ENCODE measurements at regions not wholly inside any gene's neighbourhood (a gene's known extent, or its start where the extent isn't known, plus 50 kb on each side); places are given as distances from the start of the nearest gene placed in this dataset.
A peak's percentile ranks its signal among the peaks of the same experiment; 100 is the strongest.

DNA sequence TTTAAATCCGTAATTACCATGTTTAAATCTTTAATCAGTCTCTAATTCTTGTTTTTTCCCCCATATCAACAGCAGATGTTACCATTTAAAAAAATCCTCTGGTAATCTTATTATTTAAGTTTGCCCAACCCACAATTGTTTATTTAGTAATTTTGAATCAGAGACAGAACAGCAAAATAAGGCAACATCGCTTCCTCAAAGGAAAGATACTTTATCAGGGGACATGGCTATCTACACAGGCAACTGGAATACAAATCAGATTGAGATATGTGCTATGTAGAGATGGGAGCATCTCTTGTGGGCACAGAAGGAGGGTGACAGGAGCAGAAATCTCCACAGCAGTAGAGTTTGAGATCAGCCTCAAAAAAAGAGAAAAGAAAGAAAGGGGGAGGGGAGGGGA, 674.4 kb downstream of the SEMA5A start:
- no peaks in the 10 kb centered on the region for H3K9me3 ChIP-seq
- peak in 2 of 4 donors; percentile 10 to 22 for DNase-seq
- H3K4me1 ChIP-seq: no peaks in the 10 kb centered on the region
- intact Hi-C loops (cut with DNase I): no loop called here
- no peaks in the 10 kb centered on the region for H3K27me3 ChIP-seq
- no peaks in the 10 kb centered on the region for H3K36me3 ChIP-seq
- no peak overlapping the region for H3K27ac ChIP-seq
- ATAC-seq: no peak
- no peak overlapping the region for H3K4me3 ChIP-seq
- TF ChIP-seq, protein P1, sequence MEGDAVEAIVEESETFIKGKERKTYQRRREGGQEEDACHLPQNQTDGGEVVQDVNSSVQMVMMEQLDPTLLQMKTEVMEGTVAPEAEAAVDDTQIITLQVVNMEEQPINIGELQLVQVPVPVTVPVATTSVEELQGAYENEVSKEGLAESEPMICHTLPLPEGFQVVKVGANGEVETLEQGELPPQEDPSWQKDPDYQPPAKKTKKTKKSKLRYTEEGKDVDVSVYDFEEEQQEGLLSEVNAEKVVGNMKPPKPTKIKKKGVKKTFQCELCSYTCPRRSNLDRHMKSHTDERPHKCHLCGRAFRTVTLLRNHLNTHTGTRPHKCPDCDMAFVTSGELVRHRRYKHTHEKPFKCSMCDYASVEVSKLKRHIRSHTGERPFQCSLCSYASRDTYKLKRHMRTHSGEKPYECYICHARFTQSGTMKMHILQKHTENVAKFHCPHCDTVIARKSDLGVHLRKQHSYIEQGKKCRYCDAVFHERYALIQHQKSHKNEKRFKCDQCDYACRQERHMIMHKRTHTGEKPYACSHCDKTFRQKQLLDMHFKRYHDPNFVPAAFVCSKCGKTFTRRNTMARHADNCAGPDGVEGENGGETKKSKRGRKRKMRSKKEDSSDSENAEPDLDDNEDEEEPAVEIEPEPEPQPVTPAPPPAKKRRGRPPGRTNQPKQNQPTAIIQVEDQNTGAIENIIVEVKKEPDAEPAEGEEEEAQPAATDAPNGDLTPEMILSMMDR (IDR thresholded peaks at IDR 0.05): no peak

DNA sequence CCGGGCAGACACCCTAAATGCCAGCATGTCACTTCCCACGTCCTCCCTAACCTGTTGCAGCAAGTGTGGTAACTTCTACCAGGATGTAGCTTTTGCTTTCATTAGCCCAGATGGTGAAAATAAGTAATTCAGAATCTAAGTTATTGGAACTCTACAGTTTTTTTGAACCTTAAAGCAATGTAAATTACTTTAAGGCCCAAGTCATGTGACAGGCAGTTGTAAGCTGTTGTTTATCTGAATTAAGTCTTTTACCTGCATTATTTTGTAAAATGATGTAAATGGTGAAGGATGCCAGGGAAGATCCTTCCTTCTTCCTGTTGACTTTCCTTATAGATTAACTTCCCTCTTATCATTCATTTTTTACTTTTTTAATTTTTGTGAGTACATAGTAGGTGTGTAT, 670.2 kb downstream of the SEMA5A start:
- no peaks in the 10 kb centered on the region for H3K27me3 ChIP-seq
- H3K36me3 ChIP-seq: no peaks in the 10 kb centered on the region
- TF ChIP-seq, protein P1 (IDR thresholded peaks at IDR 0.05): no peak
- H3K27ac ChIP-seq: no peak overlapping the region
- no peak for DNase-seq
- intact Hi-C loops (cut with DNase I): no loop called here
- H3K9me3 ChIP-seq: no peaks in the 10 kb centered on the region
- no peak overlapping the region for H3K4me3 ChIP-seq
- H3K4me1 ChIP-seq: no peaks in the 10 kb centered on the region
- no peak for ATAC-seq

DNA sequence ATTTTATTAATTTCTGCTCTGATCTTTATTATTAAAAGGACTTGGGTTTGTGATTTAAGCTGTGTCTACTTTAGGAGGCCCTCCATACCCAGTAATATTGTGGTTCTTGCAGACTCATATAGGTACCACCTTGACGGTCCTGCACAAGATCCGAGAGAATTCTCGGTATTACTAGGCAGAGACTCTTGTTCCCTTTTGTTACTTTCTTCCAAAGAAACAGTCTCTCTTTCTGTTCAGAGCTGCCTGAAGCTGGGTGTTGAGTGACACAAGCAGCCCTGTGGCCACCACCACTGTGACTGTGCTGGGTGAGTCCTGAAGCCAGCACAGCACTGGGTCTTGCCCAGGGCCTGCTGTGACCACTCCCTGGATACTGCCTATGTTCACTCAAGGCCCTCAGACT, 666.6 kb downstream of the SEMA5A start:
- Histone ChIP-seq H3K4me1 (no peaks in the 10 kb centered on the region), H3K27me3 (no peaks in the 10 kb centered on the region), H3K9me3 (no peaks in the 10 kb centered on the region), H3K27ac (no peak overlapping the region), H3K4me3 (no peak overlapping the region), H3K36me3 (no peaks in the 10 kb centered on the region)
- TF ChIP-seq, protein P1 (IDR thresholded peaks at IDR 0.05): no peak
- intact Hi-C loops (cut with DNase I): no loop called here
- no peak for DNase-seq
- no peak for ATAC-seq

DNA sequence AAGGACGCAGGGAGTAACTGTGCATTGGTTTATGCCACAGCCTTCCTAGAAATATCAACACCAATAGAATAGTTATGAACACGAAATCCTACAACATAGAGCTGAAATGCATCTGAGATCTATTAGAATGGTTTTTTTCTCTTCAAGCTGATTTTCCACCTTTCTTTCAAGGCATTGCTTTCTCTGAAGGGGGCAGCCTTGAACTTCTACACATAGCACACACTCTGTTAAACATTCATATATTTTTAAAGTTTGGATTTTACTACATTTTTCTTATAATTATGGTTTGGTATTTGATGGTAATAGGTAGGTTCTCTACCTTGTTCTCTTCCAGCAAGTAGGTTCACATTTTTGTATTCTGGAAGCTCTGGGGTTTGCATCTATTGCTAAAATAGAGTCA, 661.8 kb downstream of the SEMA5A start:
- DNase-seq (no peak), ATAC-seq (no peak)
- no peaks in the 10 kb centered on the region for H3K4me1 ChIP-seq
- H3K27me3 ChIP-seq: no peaks in the 10 kb centered on the region
- no peaks in the 10 kb centered on the region for H3K36me3 ChIP-seq
- no peak overlapping the region for H3K4me3 ChIP-seq
- peaks cover 0 to 16% of the 10 kb centered on the region in 2 donors for H3K9me3 ChIP-seq
- TF ChIP-seq, protein P1 (IDR thresholded peaks at IDR 0.05): no peak
- no peak overlapping the region for H3K27ac ChIP-seq
- intact Hi-C loops (cut with DNase I): no loop called here

DNA sequence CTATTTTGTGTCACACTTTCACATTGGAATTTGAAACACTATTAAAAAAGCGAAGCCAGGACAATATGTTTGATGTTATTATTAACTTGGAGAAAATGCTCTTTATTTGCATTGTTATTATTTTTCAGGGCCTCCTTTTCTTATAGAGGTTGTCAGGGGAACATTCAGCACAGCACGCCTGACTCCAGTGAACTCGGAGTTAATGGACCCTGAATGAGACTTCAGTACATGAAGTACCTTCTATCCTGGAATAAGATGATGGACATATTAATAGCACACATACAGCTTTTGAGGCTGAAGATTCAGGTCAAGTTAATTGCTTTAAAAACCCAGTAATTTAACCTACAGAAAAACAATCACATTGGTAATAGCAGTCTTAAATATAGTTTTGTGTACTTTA, 652.9 kb downstream of the SEMA5A start:
- no peaks in the 10 kb centered on the region for H3K27me3 ChIP-seq
- TF ChIP-seq, protein P1 (IDR thresholded peaks at IDR 0.05): no peak
- H3K36me3 ChIP-seq: no peaks in the 10 kb centered on the region
- no peaks in the 10 kb centered on the region for H3K4me1 ChIP-seq
- H3K4me3 ChIP-seq: no peak overlapping the region
- no peak overlapping the region for H3K27ac ChIP-seq
- intact Hi-C loops (cut with DNase I): no loop called here
- DNase-seq: no peak
- H3K9me3 ChIP-seq: no peaks in the 10 kb centered on the region
- no peak for ATAC-seq

Data from left lung (tissue), 4 donors.